Activated T-cell treated with anti-CD3 and anti-CD28 coated beads for 1 hour (primary cell): ENCODE measurements at regions not wholly inside any gene's neighbourhood (a gene's known extent, or its start where the extent isn't known, plus 50 kb on each side); places are given as distances from the start of the nearest gene placed in this dataset.
"Not testable (repeated sequence)": the region's sequence is repeated elsewhere in the genome, so short reads cannot be mapped to it uniquely, and the experiment has no call there.

ENCODE experiments used
- DNase-seq: peaks from one replicate; pipeline ENCODE4 v3.0.0-alpha.2; 2020; ENCODE audit warnings: low read depth

GRCh38 chr1:144026022-144026421, 54.2 kb upstream of the FAM72C start:
- DNase-seq = not testable (repeated sequence)

GRCh38 chr1:144021690-144022384, 50.1 kb upstream of the FAM72C start:
- DNase-seq = not testable (repeated sequence)
